Urothelium cell line (cell line): ENCODE measurements at regions not wholly inside any gene's neighbourhood (a gene's known extent, or its start where the extent isn't known, plus 50 kb on each side); places are given as distances from the start of the nearest gene placed in this dataset.

Source experiments
- DNase-seq: peaks from one replicate; pipeline ENCODE4 v3.0.0; 2011; ENCODE audit warnings: low spot score, mixed read lengths
- FAIRE-seq: peaks from 2 replicates; lab custom pipeline; 2011; peaks lifted over from hg19 to GRCh38; lab: Jason Lieb, UNC

- no peak for DNase-seq
- no peak for FAIRE-seq
Observed at GRCh38 chr12:43123461-43123860, 428.5 kb downstream of the ADAMTS20 start.

- FAIRE-seq (no peak), DNase-seq (no peak)
Observed at GRCh38 chr12:43120150-43120549, 431.9 kb downstream of the ADAMTS20 start.

- no peak for FAIRE-seq
Observed at GRCh38 chr12:43118881-43119280, 433.1 kb downstream of the ADAMTS20 start.

GRCh38 chr12:43118234-43118633, 433.8 kb downstream of the ADAMTS20 start:
- DNase-seq (no peak), FAIRE-seq (no peak)

More at GRCh38 chr12:43118881-43119280, 433.1 kb downstream of the ADAMTS20 start:
- DNase-seq = no peak

- DNase-seq (no peak), FAIRE-seq (no peak)
Observed at GRCh38 chr12:43117226-43117930, 434.6 kb downstream of the ADAMTS20 start.

- no peak for DNase-seq
Observed at GRCh38 chr12:43115441-43116160, 436.4 kb downstream of the ADAMTS20 start.

GRCh38 chr12:43114316-43114715, 437.7 kb downstream of the ADAMTS20 start:
- FAIRE-seq (no peak), DNase-seq (no peak)

More at GRCh38 chr12:43115441-43116160, 436.4 kb downstream of the ADAMTS20 start:
- no peak for FAIRE-seq

- no peak for DNase-seq
- FAIRE-seq = no peak
Observed at GRCh38 chr12:43113616-43114015, 438.4 kb downstream of the ADAMTS20 start.

- no peak for FAIRE-seq
- no peak for DNase-seq
Observed at GRCh38 chr12:43113135-43113534, 438.9 kb downstream of the ADAMTS20 start.

- no peak for FAIRE-seq
- DNase-seq = no peak
Observed at GRCh38 chr12:43112101-43112920, 439.7 kb downstream of the ADAMTS20 start.

- DNase-seq = no peak
- FAIRE-seq = no peak
Observed at GRCh38 chr12:43111608-43112007, 440.4 kb downstream of the ADAMTS20 start.

- FAIRE-seq = no peak
- DNase-seq = no peak
Observed at GRCh38 chr12:43109631-43110345, 442.2 kb downstream of the ADAMTS20 start.

- DNase-seq (no peak), FAIRE-seq (no peak)
Observed at GRCh38 chr12:43108656-43109055, 443.3 kb downstream of the ADAMTS20 start.

GRCh38 chr12:43107026-43107775, 444.8 kb downstream of the ADAMTS20 start:
- FAIRE-seq = no peak
- no peak for DNase-seq

- no peak for FAIRE-seq
- DNase-seq = no peak
Observed at GRCh38 chr12:43106355-43106754, 445.6 kb downstream of the ADAMTS20 start.

GRCh38 chr12:43105426-43105981, 446.5 kb downstream of the ADAMTS20 start:
- DNase-seq (no peak), FAIRE-seq (no peak)

- FAIRE-seq = no peak
- DNase-seq = peak; percentile 15
Observed at GRCh38 chr12:43104494-43104893, 447.5 kb downstream of the ADAMTS20 start.

- FAIRE-seq (no peak), DNase-seq (no peak)
Observed at GRCh38 chr12:43103866-43104265, 448.1 kb downstream of the ADAMTS20 start.

- FAIRE-seq (no peak), DNase-seq (no peak)
Observed at GRCh38 chr12:43102546-43103264, 449.3 kb downstream of the ADAMTS20 start.
